WTC11 (cell line): ENCODE measurements at regions not wholly inside any gene's neighbourhood (a gene's known extent, or its start where the extent isn't known, plus 50 kb on each side); places are given as distances from the start of the nearest gene placed in this dataset.

Experiments used
- CTCF ChIP-seq: fragments of 200-600 bp; IDR thresholded peaks from 2 replicates; pipeline ENCODE4 v1.8.0; 2022; ENCODE audit warnings: antibody characterized with exemption
- IRF2 ChIP-seq: sonication (generic); formaldehyde crosslinking; IDR thresholded peaks from 2 replicates; pipeline ENCODE4 v1.8.0; 2022; ENCODE audit warnings: low read depth, missing genetic modification reagents, borderline replicate concordance
- JAZF1 ChIP-seq: fragments of 250-450 bp; sonication (Bioruptor Pico); IDR thresholded peaks from 2 replicates; pipeline ENCODE4 v1.9.0; 2021; ENCODE audit warnings: moderate library complexity, mild to moderate bottlenecking, inconsistent platforms
- JUN ChIP-seq: sonication (generic); formaldehyde crosslinking; IDR thresholded peaks from 2 replicates; pipeline ENCODE4 v1.8.0; 2023; ENCODE audit warnings: mild to moderate bottlenecking, missing genetic modification reagents
- MAX ChIP-seq: sonication (generic); formaldehyde crosslinking; IDR thresholded peaks from 2 replicates; pipeline ENCODE4 v1.8.0; 2022; ENCODE audit warnings: mild to moderate bottlenecking, missing genetic modification reagents
- MYBL2 ChIP-seq: sonication (generic); formaldehyde crosslinking; IDR thresholded peaks from 2 replicates; pipeline ENCODE4 v1.8.1; 2023; ENCODE audit warnings: mild to moderate bottlenecking, moderate library complexity, missing genetic modification reagents
- NFYB ChIP-seq: sonication (generic); formaldehyde crosslinking; conservative IDR thresholded peaks from 2 replicates; pipeline ENCODE4 v1.8.0; 2022; ENCODE audit warnings: low read depth, missing genetic modification reagents
- NR1H2 ChIP-seq: sonication (generic); formaldehyde crosslinking; IDR thresholded peaks from 2 replicates; pipeline ENCODE4 v1.9.0; 2021; ENCODE audit warnings: mild to moderate bottlenecking, moderate library complexity, missing genetic modification reagents
- PRDM15 ChIP-seq: sonication (generic); formaldehyde crosslinking; IDR thresholded peaks from 2 replicates; pipeline ENCODE4 v1.8.0; 2022; ENCODE audit warnings: missing genetic modification reagents
- STAT6 ChIP-seq: sonication (generic); formaldehyde crosslinking; conservative IDR thresholded peaks from 2 replicates; pipeline ENCODE4 v1.8.1; 2023; ENCODE audit warnings: mild to moderate bottlenecking, low read depth, missing genetic modification reagents, moderate library complexity
- TEAD1 ChIP-seq: sonication (generic); formaldehyde crosslinking; IDR thresholded peaks from 2 replicates; pipeline ENCODE4 v1.8.0; 2022; ENCODE audit warnings: mild to moderate bottlenecking, missing genetic modification reagents
- USF2 ChIP-seq: sonication (generic); formaldehyde crosslinking; IDR thresholded peaks from 2 replicates; pipeline ENCODE4 v1.8.1; 2023; ENCODE audit warnings: mild to moderate bottlenecking, missing genetic modification reagents, moderate library complexity
- ZNF121 ChIP-seq: sonication (generic); formaldehyde crosslinking; IDR thresholded peaks from 2 replicates; pipeline ENCODE4 v1.8.0; 2023; ENCODE audit warnings: missing genetic modification reagents

GRCh38 chr4:18439311-18439710 is 417.8 kb upstream of the LCORL start:
- TF ChIP-seq USF2 (CRISPR knock-in tag) (no peak), MYBL2 (no peak), JUN (no peak), STAT6 (CRISPR knock-in tag) (no peak), TEAD1 (no peak), JAZF1 (CRISPR knock-in tag) (no peak), NR1H2 (no peak), CTCF (no peak), NFYB (CRISPR knock-in tag) (no peak), IRF2 (no peak), PRDM15 (CRISPR knock-in tag) (no peak), ZNF121 (CRISPR knock-in tag) (no peak), MAX (CRISPR knock-in tag) (no peak)
